Caki2 (cell line): ENCODE measurements at regions not wholly inside any gene's neighbourhood (a gene's known extent, or its start where the extent isn't known, plus 50 kb on each side); places are given as distances from the start of the nearest gene placed in this dataset.

Experiments used
- DNase-seq: peaks from one replicate; pipeline ENCODE4 v3.0.0-alpha.2; 2015; ENCODE audit warnings: low read depth
- in situ Hi-C: cut with HindIII; loops from 2 replicates; pipeline ENCODE4 v1.10.0; 2016; ENCODE audit warnings: low sequenced_read_pairs, low pct_unique_long_range_greater_than_20kb, mixed read lengths

GRCh38 chr19:46911456-46911855 lies 50.7 kb downstream of the ARHGAP35 start:
- in situ Hi-C loops: no loop called here
- no peak for DNase-seq

- in situ Hi-C loops: no loop called here
- DNase-seq: no peak
Measured at GRCh38 chr19:46913198-46913851, 52.5 kb downstream of the ARHGAP35 start.

GRCh38 chr19:46913852-46914430 lies 53.1 kb downstream of the ARHGAP35 start:
- in situ Hi-C loops: no loop called here
- DNase-seq: peak; percentile 74

- in situ Hi-C loops: no loop called here
- peak; percentile 41 for DNase-seq
Measured at GRCh38 chr19:46915386-46915785, 54.6 kb downstream of the ARHGAP35 start.

GRCh38 chr19:46917002-46917401 lies 56.2 kb downstream of the ARHGAP35 start:
- DNase-seq: no peak
- in situ Hi-C loops: no loop called here

GRCh38 chr19:46919324-46919723 lies 58.5 kb downstream of the ARHGAP35 start:
- DNase-seq: no peak

GRCh38 chr19:46920362-46920761 lies 59.6 kb downstream of the ARHGAP35 start:
- in situ Hi-C loops: no loop called here
- no peak for DNase-seq

More at GRCh38 chr19:46919324-46919723, 58.5 kb downstream of the ARHGAP35 start:
- in situ Hi-C loops: no loop called here

- no peak for DNase-seq
Measured at GRCh38 chr19:46921071-46921470, 60.3 kb downstream of the ARHGAP35 start.

GRCh38 chr19:46922465-46922864 lies 61.7 kb downstream of the ARHGAP35 start:
- DNase-seq: no peak
- in situ Hi-C loops: no loop called here

More at GRCh38 chr19:46921071-46921470, 60.3 kb downstream of the ARHGAP35 start:
- in situ Hi-C loops: no loop called here

GRCh38 chr19:46924874-46925547 lies 64.2 kb downstream of the ARHGAP35 start:
- DNase-seq: no peak

GRCh38 chr19:46925548-46925950 lies 64.8 kb downstream of the ARHGAP35 start:
- peak; percentile 54 for DNase-seq
- in situ Hi-C loops: no loop called here

More at GRCh38 chr19:46924874-46925547, 64.2 kb downstream of the ARHGAP35 start:
- in situ Hi-C loops: no loop called here

GRCh38 chr19:46926170-46927071 lies 65.6 kb downstream of the ARHGAP35 start:
- in situ Hi-C loops: no loop called here
- DNase-seq: no peak

GRCh38 chr19:46927106-46927505 lies 66.3 kb downstream of the ARHGAP35 start:
- no peak for DNase-seq
- in situ Hi-C loops: no loop called here

GRCh38 chr19:46927893-46928292 lies 67.1 kb downstream of the ARHGAP35 start:
- no peak for DNase-seq
- in situ Hi-C loops: no loop called here

- DNase-seq: no peak
- in situ Hi-C loops: no loop called here
Measured at GRCh38 chr19:46928951-46929350, 68.2 kb downstream of the ARHGAP35 start.

GRCh38 chr19:46931202-46931601 lies 70.4 kb downstream of the ARHGAP35 start:
- in situ Hi-C loops: no loop called here
- no peak for DNase-seq

- DNase-seq: no peak
- in situ Hi-C loops: no loop called here
Measured at GRCh38 chr19:46932346-46932745, 71.5 kb downstream of the ARHGAP35 start.

GRCh38 chr19:46935066-46935663 lies 74.4 kb downstream of the ARHGAP35 start:
- no peak for DNase-seq
- in situ Hi-C loops: no loop called here
